HG02763 (cell line): ENCODE measurements at regions not wholly inside any gene's neighbourhood (a gene's known extent, or its start where the extent isn't known, plus 50 kb on each side); places are given as distances from the start of the nearest gene placed in this dataset.
"Not testable (repeated sequence)": the region's sequence is repeated elsewhere in the genome, so short reads cannot be mapped to it uniquely, and the experiment has no call there.

Source experiments
- ATAC-seq: cut with Tn5 transposase; IDR thresholded peaks from one replicate; pipeline ENCODE4 v1.9.1; 2021; ENCODE audit warnings: mild to moderate bottlenecking, moderate library complexity; ENCODE audit not compliant: unreplicated experiment

GRCh38 chr5:164439799-164440198 lies 934.4 kb downstream of the MAT2B start:
- no peak for ATAC-seq

DNA sequence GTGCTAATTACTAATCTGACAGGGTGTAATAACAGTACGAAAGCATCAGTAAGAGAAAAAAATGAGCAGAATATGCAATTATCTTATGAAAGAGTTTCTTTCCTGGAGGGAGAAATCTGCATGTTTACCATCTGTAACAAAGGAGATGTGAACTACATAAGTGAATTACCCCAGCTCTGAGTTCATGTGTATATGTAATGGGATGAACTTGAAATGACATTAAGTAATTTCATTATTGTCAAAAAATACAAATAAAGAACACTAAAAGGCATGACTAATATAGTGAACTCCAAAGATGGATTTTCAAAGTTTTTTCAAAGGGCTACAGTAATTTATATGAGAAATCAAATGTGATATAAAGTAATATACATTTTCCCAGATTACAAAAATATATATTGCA lies 944.0 kb downstream of the MAT2B start:
- ATAC-seq: no peak

DNA sequence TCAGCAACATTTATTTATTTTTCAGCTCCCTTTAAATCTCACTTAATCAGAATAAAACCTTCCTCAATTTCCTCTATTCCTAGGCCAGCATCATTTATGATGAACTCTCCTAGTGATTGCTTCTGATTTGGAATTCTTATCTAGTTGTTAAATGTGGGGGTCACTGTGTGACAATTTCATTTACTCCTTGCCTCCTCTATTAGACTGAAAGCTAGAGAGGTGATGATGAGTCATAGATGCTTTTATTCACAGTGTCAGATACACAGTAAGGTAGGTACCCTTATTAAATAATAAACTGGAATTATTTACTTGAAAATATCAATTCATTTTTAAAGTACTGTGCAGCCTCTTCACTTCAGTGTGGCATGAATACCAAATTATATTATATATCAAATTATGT lies 960.6 kb downstream of the MAT2B start:
- ATAC-seq: no peak

DNA sequence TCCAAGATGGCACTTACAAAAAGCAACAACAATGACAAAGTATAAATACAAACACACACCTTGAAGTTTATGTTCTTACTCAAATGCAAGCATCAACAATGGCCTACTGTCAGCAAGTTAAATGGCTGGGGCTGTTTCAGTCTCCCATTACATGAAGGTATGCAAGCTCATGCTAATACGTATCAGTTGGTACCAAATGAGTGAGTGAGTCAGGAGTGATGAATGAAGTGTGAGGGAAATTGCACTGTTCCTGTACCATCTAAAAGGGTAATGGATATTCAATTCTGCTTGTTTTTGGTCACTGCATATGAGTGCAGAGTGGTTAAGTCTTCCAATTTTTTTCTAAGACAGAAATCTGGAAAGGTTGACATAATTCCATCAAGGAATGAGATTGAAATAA lies 964.9 kb downstream of the MAT2B start:
- no peak for ATAC-seq

GRCh38 chr5:164472165-164472564 lies 966.7 kb downstream of the MAT2B start:
- ATAC-seq: no peak

- ATAC-seq: no peak
Observed at GRCh38 chr5:164475339-164475977, 970.0 kb downstream of the MAT2B start.

DNA sequence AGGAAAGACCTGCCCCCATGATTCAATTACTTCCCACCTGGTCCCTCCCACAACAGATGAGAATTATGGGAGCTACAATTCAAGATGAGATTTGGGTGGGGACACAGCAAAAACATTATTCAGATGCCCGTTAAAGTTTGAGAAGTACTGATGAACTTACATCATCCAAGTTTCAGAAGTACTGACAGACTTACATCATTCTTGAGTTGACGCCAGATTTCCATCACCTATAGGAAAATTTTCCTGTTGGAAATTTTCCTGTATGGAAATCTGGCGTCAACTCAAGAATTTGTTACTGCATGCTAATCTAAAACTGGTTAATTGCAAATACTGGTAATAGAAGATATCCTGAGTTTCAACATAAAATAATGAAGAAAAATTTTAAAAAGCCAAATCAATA lies 975.9 kb downstream of the MAT2B start:
- no peak for ATAC-seq

DNA sequence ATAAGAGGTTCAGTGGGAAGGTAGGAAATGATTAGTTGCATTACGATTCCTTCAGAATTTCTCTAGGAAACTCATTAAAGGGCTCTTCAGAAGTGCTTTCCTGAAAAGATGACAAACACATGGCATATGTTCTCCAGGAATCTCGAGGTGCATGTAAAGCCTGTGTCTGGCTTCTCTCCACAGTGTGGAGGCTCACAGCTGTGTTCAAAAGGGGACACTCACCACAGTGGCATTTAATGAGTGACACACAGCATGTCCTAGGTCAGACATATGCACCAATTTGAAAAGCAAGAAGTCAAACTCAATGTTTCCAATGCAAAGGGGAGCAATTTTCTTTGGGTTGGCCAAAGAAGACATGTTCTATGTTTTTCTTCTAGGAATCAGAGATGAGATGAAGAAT lies 976.9 kb downstream of the MAT2B start:
- no peak for ATAC-seq

DNA sequence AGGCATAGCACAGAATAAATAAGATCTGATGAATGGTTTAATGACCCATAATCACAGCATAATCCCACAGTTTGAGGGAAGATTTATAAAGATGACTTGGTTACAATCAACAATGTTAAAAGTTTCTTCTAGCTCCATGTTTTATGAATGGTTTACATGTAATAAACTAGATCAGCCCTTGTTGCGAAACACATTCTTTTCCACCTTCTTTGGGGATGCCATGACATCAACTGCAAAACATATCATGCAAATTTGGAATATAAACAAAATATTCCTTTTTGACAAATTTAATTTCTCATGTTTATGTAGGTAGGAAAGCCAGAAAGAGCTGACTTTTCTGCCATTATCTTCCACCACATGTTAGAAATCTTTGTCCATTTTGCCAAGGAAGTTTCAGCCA lies 979.5 kb downstream of the MAT2B start:
- ATAC-seq: no peak

DNA sequence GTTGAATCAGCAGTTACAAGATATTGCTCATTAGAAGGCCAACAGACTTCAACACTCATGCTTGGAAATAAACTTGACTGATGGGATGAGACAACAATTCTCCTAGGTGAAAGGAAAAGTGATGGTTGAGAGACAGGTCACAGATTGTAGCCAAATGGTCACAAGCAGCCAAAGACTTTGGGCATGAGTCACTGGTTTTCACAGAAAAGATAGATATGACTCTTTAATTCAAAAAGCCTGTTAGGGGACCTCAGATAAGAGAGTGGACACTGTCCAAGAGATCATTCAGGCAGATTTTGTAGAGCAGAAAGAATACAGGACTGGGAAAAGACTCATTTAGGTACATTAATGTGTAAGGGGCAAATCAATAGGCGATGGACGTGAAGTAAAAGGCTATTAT lies 982.5 kb downstream of the MAT2B start:
- ATAC-seq: no peak

GRCh38 chr5:164497311-164498064 lies 992.1 kb downstream of the MAT2B start:
- no peak for ATAC-seq

DNA sequence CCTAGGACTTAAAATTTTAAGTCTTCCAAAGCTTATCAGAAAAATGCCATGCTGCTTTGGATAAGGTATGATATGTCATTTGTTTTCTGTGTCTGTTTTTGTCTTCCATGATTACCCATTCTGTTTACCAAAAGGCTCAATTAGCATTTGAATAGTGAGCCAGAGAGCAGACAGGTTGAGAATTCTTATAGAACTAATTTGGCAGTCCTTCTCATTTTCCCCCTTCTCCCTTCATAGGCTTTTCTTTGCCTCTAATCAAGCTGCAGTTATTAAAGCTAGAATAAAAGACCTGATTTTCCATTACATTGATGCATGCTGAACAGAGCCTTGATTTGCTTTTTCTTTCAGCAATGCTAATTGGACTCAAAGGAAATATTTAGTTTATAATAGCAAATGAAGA lies 993.0 kb downstream of the MAT2B start:
- ATAC-seq: no peak

DNA sequence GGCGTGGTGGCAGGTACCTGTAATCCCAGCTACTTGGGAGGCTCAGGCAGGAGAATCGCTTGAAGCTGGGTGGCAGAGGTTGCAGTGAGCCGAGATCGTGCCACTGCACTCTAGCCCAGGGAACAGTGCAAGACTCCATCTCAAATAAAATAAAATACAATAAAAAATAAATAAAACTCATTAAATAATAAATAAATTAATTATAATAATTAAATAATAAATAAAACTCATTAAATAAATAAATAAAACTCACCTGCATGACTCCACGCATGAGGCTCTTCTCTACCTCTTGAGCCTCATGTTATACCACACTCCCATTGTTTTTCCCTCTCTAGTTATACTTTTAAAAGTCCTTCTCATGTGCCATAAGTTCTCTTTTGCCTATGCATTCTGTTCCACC lies 995.4 kb downstream of the MAT2B start:
- no peak for ATAC-seq

GRCh38 chr5:164501344-164501743 lies 995.9 kb downstream of the MAT2B start:
- ATAC-seq: no peak

GRCh38 chr5:164504141-164504772 lies 998.8 kb downstream of the MAT2B start:
- ATAC-seq: no peak

GRCh38 chr5:164505791-164506190 lies 1000.4 kb downstream of the MAT2B start:
- ATAC-seq: no peak

- ATAC-seq: no peak
Observed at GRCh38 chr5:164518067-164518740, 1012.8 kb downstream of the MAT2B start.

GRCh38 chr5:164518741-164519080 lies 1013.3 kb downstream of the MAT2B start:
- no peak for ATAC-seq

- no peak for ATAC-seq
Observed at GRCh38 chr5:164532235-164532900, 1026.9 kb downstream of the MAT2B start.

DNA sequence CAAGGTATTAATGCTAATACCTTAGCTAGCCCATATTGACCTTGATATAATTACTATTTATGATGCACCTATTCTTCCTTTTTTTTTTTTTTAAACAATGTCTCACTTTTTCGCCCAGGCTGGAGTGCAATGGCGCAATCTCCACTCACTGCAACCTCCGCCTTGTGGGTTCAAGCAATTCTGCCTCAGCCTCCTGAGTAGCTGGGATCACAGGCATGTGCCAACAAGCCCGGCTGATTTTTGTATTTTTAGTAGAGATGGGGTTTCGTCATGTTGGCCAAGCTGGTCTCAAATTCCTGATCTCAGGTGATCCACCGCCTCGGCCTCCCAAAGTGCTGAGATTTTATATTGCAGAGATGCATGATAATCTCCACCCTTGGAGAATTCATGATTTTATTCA lies 1028.0 kb downstream of the MAT2B start:
- ATAC-seq: not testable (repeated sequence)

DNA sequence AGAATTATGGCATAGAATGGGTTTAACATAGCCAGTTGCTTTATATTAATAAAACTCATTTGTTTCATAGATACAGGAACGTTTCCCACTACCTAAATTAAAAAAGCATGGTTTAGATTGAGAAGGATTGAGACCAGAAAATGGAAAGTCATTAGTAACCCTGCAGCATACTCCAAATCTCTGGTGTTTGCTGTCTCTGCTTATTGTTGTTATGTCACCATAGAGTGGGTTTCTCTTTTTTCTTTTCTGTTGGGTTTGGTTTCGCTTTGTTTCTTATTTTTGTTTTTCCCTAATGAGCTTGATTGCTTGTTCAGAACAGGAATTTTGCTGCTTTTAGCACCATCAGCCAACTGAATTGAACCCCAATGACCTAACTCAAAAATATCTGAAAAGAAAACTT lies 1034.8 kb downstream of the MAT2B start:
- ATAC-seq: no peak
